Breast epithelium (tissue), 4 donors: ENCODE measurements at regions not wholly inside any gene's neighbourhood (a gene's known extent, or its start where the extent isn't known, plus 50 kb on each side); places are given as distances from the start of the nearest gene placed in this dataset.
"Not testable (repeated sequence)": the region's sequence is repeated elsewhere in the genome, so short reads cannot be mapped to it uniquely, and the experiment has no call there.

Source experiments
- DNase-seq, 2 donors: peaks; one replicate each; pipeline ENCODE4 v3.0.0-alpha.2; 2019; ENCODE audit warnings: low spot score in 2 of 2
- H3K27ac ChIP-seq, 2 donors: fragments of 200-600 bp; sonication (generic) in 1 of 2; one replicate each; pipeline ENCODE4 v1.5.1; 2016 to 2019; ENCODE audit warnings: mild to moderate bottlenecking in 1 of 2
- H3K27me3 ChIP-seq, 2 donors: fragments of 200-600 bp; sonication (generic) in 1 of 2; one replicate each; pipeline versions ENCODE4 v1.5.1 to v1.6.0; 2017 to 2019; ENCODE audit warnings: control low read depth in 1 of 2, mild to moderate bottlenecking in 1 of 2
- H3K36me3 ChIP-seq: fragments of 200-600 bp; one replicate; pipeline ENCODE4 v1.5.1; 2019
- H3K4me1 ChIP-seq, 2 donors: fragments of 200-600 bp; sonication (generic); one replicate each; pipeline ENCODE4 v1.5.1; 2016 to 2019; ENCODE audit warnings: control low read depth in 1 of 2
- H3K4me3 ChIP-seq, 3 donors: fragments of 200-600 bp; sonication (generic); 1 replicate in 2 of 3; 2 replicates in 1 of 3; pipeline ENCODE4 v1.5.1; 2016 to 2019; ENCODE audit warnings: mild to moderate bottlenecking in 3 of 3, moderate library complexity in 2 of 3
- H3K9me3 ChIP-seq, 2 donors: fragments of 200-600 bp; sonication (generic) in 1 of 2; one replicate each; pipeline ENCODE4 v1.5.1; 2016 to 2019; ENCODE audit warnings: control low read depth in 1 of 2
- CTCF ChIP-seq, 3 donors: fragments of 450-650 bp; IDR thresholded peaks; one replicate each; pipeline ENCODE4 v1.5.1; 2016 to 2017; ENCODE audit warnings: antibody characterized with exemption in 3 of 3, mild to moderate bottlenecking in 3 of 3, moderate library complexity in 3 of 3
- POLR2A ChIP-seq: fragments of 450-650 bp; IDR thresholded peaks from one replicate; pipeline ENCODE4 v1.6.1; 2016; ENCODE audit warnings: antibody characterized with exemption, mild to moderate bottlenecking, moderate library complexity
- POLR2AphosphoS5 ChIP-seq, 3 donors: sonication (generic); formaldehyde crosslinking; IDR thresholded peaks; one replicate each; pipeline ENCODE4 v1.6.1; 2017; ENCODE audit warnings: antibody characterized with exemption in 3 of 3
- intact Hi-C: fragments of 100-400 bp; cut with DNase I; formaldehyde crosslinking; loops from one replicate; pipeline ENCODE4 v1.15.1; 2023; ENCODE audit warnings: low total_unique reads

- no peak overlapping the region for H3K4me3 ChIP-seq
- TF ChIP-seq POLR2AphosphoS5 (IDR thresholded peaks at IDR 0.05) (no peak), CTCF (IDR thresholded peaks at IDR 0.05) (no peak), POLR2A (no peak)
- no peaks in the 10 kb centered on the region for H3K9me3 ChIP-seq
- H3K36me3 ChIP-seq, result no peaks in the 10 kb centered on the region
- H3K4me1 ChIP-seq, result no peaks in the 10 kb centered on the region
- no peaks in the 10 kb centered on the region for H3K27me3 ChIP-seq
- DNase-seq, result no peak
- no peak overlapping the region for H3K27ac ChIP-seq
- intact Hi-C loops, result no loop called here
Observed at GRCh38 chr1:65538664-65539063, 118.2 kb downstream of the LEPR start.

- no peak overlapping the region for H3K27ac ChIP-seq
- H3K27me3 ChIP-seq, result no peaks in the 10 kb centered on the region
- intact Hi-C loops, result no loop called here
- H3K36me3 ChIP-seq, result no peaks in the 10 kb centered on the region
- H3K9me3 ChIP-seq, result no peaks in the 10 kb centered on the region
- H3K4me1 ChIP-seq, result no peaks in the 10 kb centered on the region
- TF ChIP-seq CTCF (IDR thresholded peaks at IDR 0.05) (no peak), POLR2AphosphoS5 (IDR thresholded peaks at IDR 0.05) (no peak), POLR2A (no peak)
- no peak overlapping the region for H3K4me3 ChIP-seq
- no peak for DNase-seq
Observed at GRCh38 chr1:65539266-65540131, 119.0 kb downstream of the LEPR start.

DNA sequence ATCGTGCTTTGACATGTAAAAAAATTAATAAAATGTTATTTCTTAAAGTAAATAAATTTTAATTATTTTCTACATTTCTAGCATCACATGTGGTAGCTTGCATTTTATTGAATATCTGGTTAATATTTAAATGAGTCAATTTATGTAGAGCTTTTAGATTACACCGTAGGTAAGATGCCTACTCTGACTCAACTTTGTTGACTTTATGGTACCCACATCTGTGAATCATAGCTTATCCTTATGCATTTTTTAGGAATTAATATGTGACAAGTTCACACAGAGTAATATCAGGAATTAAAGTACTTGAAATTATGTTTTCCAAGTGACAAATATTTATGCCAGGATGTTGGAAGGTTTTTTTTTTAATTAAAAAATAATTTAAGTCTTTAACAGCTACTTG lies 120.7 kb downstream of the LEPR start:
- H3K27ac ChIP-seq, result no peak overlapping the region
- no peak overlapping the region for H3K4me3 ChIP-seq
- no peak for DNase-seq
- TF ChIP-seq POLR2AphosphoS5 (IDR thresholded peaks at IDR 0.05) (no peak), POLR2A (no peak), CTCF (IDR thresholded peaks at IDR 0.05) (no peak)
- intact Hi-C loops, result no loop called here
- no peaks in the 10 kb centered on the region for H3K36me3 ChIP-seq
- H3K27me3 ChIP-seq, result no peaks in the 10 kb centered on the region
- H3K9me3 ChIP-seq, result no peaks in the 10 kb centered on the region
- no peaks in the 10 kb centered on the region for H3K4me1 ChIP-seq

DNA sequence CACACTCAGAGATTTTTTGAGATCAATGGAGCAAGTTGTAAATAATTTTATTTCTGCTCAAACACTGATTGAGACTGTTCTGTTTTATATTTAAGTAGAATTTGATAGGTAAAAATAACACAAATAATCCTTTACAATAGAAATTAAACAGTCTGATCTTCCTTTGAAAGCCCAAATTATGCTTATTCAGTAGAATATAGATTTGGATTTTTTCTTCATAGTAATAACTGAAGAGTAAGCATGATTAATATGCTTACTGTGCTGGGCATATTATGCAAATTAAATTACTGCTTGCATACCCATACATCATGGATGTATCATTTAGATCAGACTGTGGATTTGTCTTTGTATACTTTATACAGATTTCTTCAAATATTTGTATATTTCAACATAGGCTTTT lies 121.4 kb downstream of the LEPR start:
- Histone ChIP-seq H3K27ac (no peak overlapping the region), H3K36me3 (no peaks in the 10 kb centered on the region), H3K27me3 (no peaks in the 10 kb centered on the region), H3K4me3 (no peak overlapping the region), H3K9me3 (no peaks in the 10 kb centered on the region), H3K4me1 (no peaks in the 10 kb centered on the region)
- no peak for TF ChIP-seq POLR2AphosphoS5 (IDR thresholded peaks at IDR 0.05)
- DNase-seq, result no peak
- intact Hi-C loops, result no loop called here

DNA sequence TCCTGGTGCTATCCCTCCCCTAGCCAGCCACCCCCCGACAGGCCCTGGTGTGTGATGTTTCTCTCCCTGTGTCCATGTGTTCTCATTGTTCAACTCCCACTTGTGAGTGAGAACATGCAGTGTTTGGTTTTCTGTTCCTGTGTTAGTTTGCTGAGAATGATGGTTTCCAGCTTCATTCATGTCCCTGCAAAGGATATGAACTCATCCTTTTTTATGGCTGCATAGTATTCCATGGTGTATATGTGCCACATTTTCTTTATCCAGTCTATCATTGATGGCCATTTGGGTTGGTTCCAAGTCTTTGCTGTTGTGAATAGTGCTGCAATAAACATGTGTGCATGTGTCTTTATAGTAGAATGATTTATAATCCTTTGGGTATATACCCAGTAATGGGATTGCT lies 122.1 kb downstream of the LEPR start:
- H3K4me1 ChIP-seq, H3K27ac ChIP-seq, H3K9me3 ChIP-seq, H3K36me3 ChIP-seq, DNase-seq, intact Hi-C loops, H3K27me3 ChIP-seq, H3K4me3 ChIP-seq: not testable (repeated sequence)

- H3K36me3 ChIP-seq, H3K4me3 ChIP-seq, H3K27ac ChIP-seq, H3K27me3 ChIP-seq, intact Hi-C loops, DNase-seq, H3K4me1 ChIP-seq, H3K9me3 ChIP-seq: not testable (repeated sequence)
Observed at GRCh38 chr1:65550306-65551010, 130.0 kb downstream of the LEPR start.

DNA sequence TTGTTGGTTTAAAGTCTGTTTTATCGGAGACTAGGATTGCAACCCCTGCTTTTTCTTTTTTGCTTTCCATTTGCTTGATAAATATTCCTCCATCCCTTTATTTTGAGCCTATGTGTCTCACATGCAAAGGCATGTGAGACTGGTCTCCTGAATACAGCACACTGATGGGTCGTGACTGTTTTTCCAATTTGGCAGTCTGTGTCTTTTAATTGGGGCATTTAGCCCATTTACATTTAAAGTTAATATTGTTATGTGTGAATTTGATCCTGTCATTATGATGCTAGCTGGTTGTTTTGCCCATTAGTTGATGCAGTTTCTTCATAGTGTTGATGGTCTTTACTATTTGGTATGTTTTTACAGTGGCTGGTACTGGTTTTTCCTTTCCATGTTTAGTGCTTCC lies 132.0 kb downstream of the LEPR start:
- H3K9me3 ChIP-seq, result peaks cover 0 to 11% of the 10 kb centered on the region in 2 donors
- H3K27ac ChIP-seq, H3K4me1 ChIP-seq, DNase-seq, H3K27me3 ChIP-seq, H3K4me3 ChIP-seq, H3K36me3 ChIP-seq, intact Hi-C loops: not testable (repeated sequence)

- intact Hi-C loops, H3K4me1 ChIP-seq, H3K27me3 ChIP-seq, DNase-seq, H3K27ac ChIP-seq, H3K4me3 ChIP-seq, H3K36me3 ChIP-seq: not testable (repeated sequence)
- H3K9me3 ChIP-seq, result peaks cover 0 to 11% of the 10 kb centered on the region in 2 donors
Observed at GRCh38 chr1:65554086-65554764, 133.8 kb downstream of the LEPR start.
